HL-60 (cell line): ENCODE measurements at regions not wholly inside any gene's neighbourhood (a gene's known extent, or its start where the extent isn't known, plus 50 kb on each side); places are given as distances from the start of the nearest gene placed in this dataset.

ENCODE experiments used
- DNase-seq, 2 experiments: peaks; one replicate each; pipeline ENCODE4 v3.0.0-alpha.2; 2010 to 2020; ENCODE audit warnings: low read depth in 1 of 2, low spot score in 1 of 2
- H3K27ac ChIP-seq: fragments of 250-450 bp; sonication (Bioruptor Pico); replicated peaks from 2 replicates; pipeline ENCODE4 v1.5.1; 2020; ENCODE audit warnings: mild to moderate bottlenecking, moderate library complexity
- H3K27me3 ChIP-seq: fragments of 250-450 bp; sonication (Bioruptor Pico); 2 replicates; pipeline ENCODE4 v1.5.1; 2021; ENCODE audit warnings: mild to moderate bottlenecking, moderate library complexity; ENCODE audit not compliant: insufficient read depth, poor library complexity, severe bottlenecking
- H3K4me3 ChIP-seq: replicated peaks from 2 replicates; pipeline ENCODE4 v1.5.1; 2011; ENCODE audit warnings: mild to moderate bottlenecking, control low read depth, low read length; ENCODE audit not compliant: insufficient read depth
- CTCF ChIP-seq: IDR thresholded peaks from one replicate; pipeline ENCODE4 v1.5.1; 2011; ENCODE audit warnings: low read length, control low read depth, inconsistent platforms; ENCODE audit not compliant: insufficient read depth
- GABPA ChIP-seq: IDR thresholded peaks from 2 replicates; pipeline ENCODE4 v1.6.1; 2012; ENCODE audit warnings: low read depth
- POLR2AphosphoS5 ChIP-seq: IDR thresholded peaks from 2 replicates; pipeline ENCODE4 v1.6.1; 2012; ENCODE audit warnings: low read depth
- REST ChIP-seq: IDR thresholded peaks from 2 replicates; pipeline ENCODE4 v1.6.1; 2012; ENCODE audit warnings: low read depth; ENCODE audit not compliant: insufficient replicate concordance
- SPI1 ChIP-seq: IDR thresholded peaks from 2 replicates; pipeline ENCODE4 v1.6.1; 2012; ENCODE audit warnings: low read depth, mild to moderate bottlenecking, borderline replicate concordance

- no peak for DNase-seq
- TF ChIP-seq GABPA (no peak), POLR2AphosphoS5 (no peak), CTCF (no peak), REST (no peak), SPI1 (no peak)
- Histone ChIP-seq H3K27me3 (peaks cover 3% of the 10 kb centered on the region), H3K27ac (no peak overlapping the region), H3K4me3 (no peak overlapping the region)
Measured at GRCh38 chr9:86794391-86795046, 152.8 kb downstream of the GAS1 start.

- TF ChIP-seq CTCF (no peak), GABPA (no peak), POLR2AphosphoS5 (no peak), REST (no peak), SPI1 (no peak)
- peaks cover 3% of the 10 kb centered on the region for H3K27me3 ChIP-seq
- H3K4me3 ChIP-seq, result no peak overlapping the region
- no peak for DNase-seq
- no peak overlapping the region for H3K27ac ChIP-seq
Measured at GRCh38 chr9:86792136-86792535, 155.2 kb downstream of the GAS1 start.

- no peak overlapping the region for H3K27ac ChIP-seq
- H3K27me3 ChIP-seq, result peaks cover 3% of the 10 kb centered on the region
- DNase-seq, result no peak
- no peak overlapping the region for H3K4me3 ChIP-seq
- no peak for TF ChIP-seq CTCF
Measured at GRCh38 chr9:86790805-86791204, 156.5 kb downstream of the GAS1 start.

GRCh38 chr9:86788456-86788855 is 158.8 kb downstream of the GAS1 start:
- TF ChIP-seq POLR2AphosphoS5 (no peak), SPI1 (no peak)
- no peak for DNase-seq
- H3K27me3 ChIP-seq, result no peaks in the 10 kb centered on the region
- no peak overlapping the region for H3K4me3 ChIP-seq
- H3K27ac ChIP-seq, result no peak overlapping the region
